Duodenal mucosa (tissue), 2 donors: ENCODE measurements at regions not wholly inside any gene's neighbourhood (a gene's known extent, or its start where the extent isn't known, plus 50 kb on each side); places are given as distances from the start of the nearest gene placed in this dataset.
"Not testable (repeated sequence)": the region's sequence is repeated elsewhere in the genome, so short reads cannot be mapped to it uniquely, and the experiment has no call there.

Source experiments
- H3K27ac ChIP-seq: one replicate; pipeline ENCODE4 v1.7.0; 2013; ENCODE audit warnings: low read depth, low read length
- H3K27me3 ChIP-seq, 2 donors: one replicate each; pipeline ENCODE4 v1.7.0; 2013; ENCODE audit warnings: low read length in 2 of 2, control low read depth in 1 of 2; ENCODE audit not compliant: insufficient read depth in 2 of 2, control insufficient read depth in 1 of 2
- H3K36me3 ChIP-seq, 2 donors: one replicate each; pipeline ENCODE4 v1.7.0; 2013; ENCODE audit warnings: low read length in 2 of 2, control low read depth in 1 of 2; ENCODE audit not compliant: insufficient read depth in 2 of 2, control insufficient read depth in 1 of 2
- H3K4me1 ChIP-seq, 2 donors: one replicate each; pipeline ENCODE4 v1.7.0; 2013; ENCODE audit warnings: low read length in 2 of 2, control low read depth in 1 of 2; ENCODE audit not compliant: insufficient read depth in 2 of 2, control insufficient read depth in 1 of 2
- H3K4me3 ChIP-seq, 2 donors: one replicate each; pipeline ENCODE4 v1.7.0; 2013; ENCODE audit warnings: low read length in 2 of 2, low read depth in 1 of 2
- H3K9ac ChIP-seq, 2 donors: one replicate each; pipeline ENCODE4 v1.7.0; 2013; ENCODE audit warnings: low read length in 2 of 2, low read depth in 1 of 2
- H3K9me3 ChIP-seq, 2 donors: one replicate each; pipeline ENCODE4 v1.7.0; 2013; ENCODE audit warnings: low read length in 2 of 2, control low read depth in 1 of 2; ENCODE audit not compliant: control insufficient read depth in 1 of 2

DNA sequence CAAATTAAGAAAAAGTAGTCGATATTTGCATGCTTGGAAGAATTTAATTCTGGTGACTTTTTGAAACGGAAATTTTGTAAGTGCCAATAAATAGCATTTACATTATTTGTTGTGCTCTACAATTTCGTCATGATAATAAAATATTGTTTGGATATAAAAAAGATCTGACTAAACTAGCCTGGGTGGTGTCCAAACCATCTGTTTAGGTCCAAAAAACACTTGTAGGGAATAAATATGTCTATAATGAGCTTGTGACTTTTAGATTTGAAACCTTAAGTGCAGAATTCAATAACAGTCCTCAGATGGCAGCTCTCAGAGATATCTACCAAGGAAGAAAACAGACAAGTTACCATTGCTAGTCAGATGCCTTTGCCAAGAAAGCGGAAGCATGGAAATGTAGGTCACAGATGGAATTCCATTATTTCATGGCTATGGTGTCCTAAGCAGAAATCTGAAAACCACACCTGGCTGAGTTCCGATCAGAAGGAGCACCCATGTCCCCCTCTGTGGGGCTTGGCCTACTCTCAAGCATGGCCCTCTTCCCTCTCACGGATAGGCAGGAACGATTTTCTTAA, 731.1 kb downstream of the RNF144A start:
- H3K27me3 ChIP-seq, result no peaks in the 10 kb centered on the region
- H3K4me1 ChIP-seq, result no peaks in the 10 kb centered on the region
- H3K9ac ChIP-seq, result no peak overlapping the region
- H3K9me3 ChIP-seq, result no peaks in the 10 kb centered on the region
- no peak overlapping the region for H3K27ac ChIP-seq
- no peak overlapping the region for H3K4me3 ChIP-seq
- no peaks in the 10 kb centered on the region for H3K36me3 ChIP-seq

DNA sequence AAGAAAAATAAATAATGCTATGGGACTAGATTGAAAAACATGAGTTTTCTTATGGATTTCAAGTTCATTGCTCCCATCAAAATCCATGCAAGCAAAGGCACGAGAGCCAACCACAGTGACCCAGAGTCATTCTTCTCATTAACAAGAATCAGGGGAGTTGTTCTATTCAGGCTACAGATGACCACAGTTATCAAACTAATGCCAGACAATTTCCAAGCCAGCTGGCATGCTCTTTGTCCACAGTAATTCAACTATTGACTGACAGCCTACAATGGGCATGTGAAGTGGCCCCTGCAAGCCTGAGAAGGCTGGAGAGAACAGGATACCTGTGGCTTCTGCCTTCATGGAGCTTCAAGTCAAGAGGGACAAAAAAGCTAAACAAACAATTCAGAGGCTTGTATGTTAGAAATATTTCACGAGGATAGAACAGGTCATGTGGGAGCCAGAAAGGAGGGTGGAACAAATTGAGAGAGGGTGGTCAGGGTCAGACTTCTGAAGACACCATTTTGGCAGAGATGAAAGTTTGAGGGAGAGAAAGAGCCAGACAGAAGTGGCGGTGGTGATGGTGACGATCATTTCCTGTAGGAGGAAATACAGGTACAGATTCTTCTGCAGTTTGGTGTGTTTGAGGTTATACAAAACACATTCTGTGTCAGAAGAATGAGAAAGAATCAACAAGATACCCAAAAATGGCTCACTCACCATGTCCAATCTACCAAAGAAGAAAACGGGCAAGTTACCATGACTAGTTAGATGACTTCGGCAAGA, 732.4 kb downstream of the RNF144A start:
- no peaks in the 10 kb centered on the region for H3K27me3 ChIP-seq
- H3K27ac ChIP-seq, result no peak overlapping the region

DNA sequence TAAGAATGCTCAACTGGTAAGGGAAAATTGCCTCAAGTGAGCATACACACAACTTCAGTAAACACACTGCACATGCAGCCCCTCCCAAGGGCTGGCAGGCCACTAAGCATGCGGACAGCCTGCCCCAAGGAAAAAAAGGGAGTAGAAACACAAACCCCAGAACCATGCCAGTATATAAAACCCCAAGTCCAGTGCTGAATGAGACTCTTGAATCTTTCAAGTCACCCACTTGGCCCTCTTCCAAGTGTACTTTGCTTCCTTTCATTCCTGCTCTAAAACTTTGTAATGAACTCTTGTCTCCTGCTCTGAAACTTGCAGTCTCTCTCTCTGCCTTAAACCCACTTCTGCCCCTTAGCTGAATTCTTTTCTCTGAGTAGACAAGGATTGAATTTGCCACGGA, 736.4 kb downstream of the RNF144A start:
- Histone ChIP-seq H3K9me3 (peaks cover 0 to 4% of the 10 kb centered on the region in 2 donors), H3K4me1 (no peaks in the 10 kb centered on the region), H3K9ac (no peak overlapping the region), H3K4me3 (no peak overlapping the region), H3K27me3 (no peaks in the 10 kb centered on the region), H3K36me3 (no peaks in the 10 kb centered on the region), H3K27ac (no peak overlapping the region)

More for the DNA sequence above, 732.4 kb downstream of the RNF144A start:
- Histone ChIP-seq H3K36me3 (no peaks in the 10 kb centered on the region), H3K4me3 (no peak overlapping the region), H3K9me3 (peaks cover 0 to 4% of the 10 kb centered on the region in 2 donors), H3K4me1 (no peaks in the 10 kb centered on the region), H3K9ac (no peak overlapping the region)

DNA sequence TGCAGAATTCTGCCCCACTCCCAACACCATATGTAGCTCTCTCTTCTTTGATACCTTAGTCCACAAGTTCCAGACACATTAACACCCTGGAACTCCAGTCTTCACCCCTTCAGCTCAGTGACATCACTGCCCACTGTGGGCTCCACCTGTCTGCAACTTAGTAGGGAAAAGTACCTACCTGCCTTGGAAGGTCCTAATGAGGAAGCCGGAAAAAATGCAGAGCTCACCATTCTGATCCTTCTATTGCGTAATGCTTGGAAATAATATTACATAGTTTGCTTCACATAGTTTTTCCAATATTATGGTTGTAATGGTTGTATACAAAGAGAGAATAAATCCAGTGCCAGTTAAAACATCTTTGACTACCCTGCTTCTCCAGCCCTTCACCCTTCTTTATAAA, 738.4 kb downstream of the RNF144A start:
- no peak overlapping the region for H3K9ac ChIP-seq
- H3K27me3 ChIP-seq, result no peaks in the 10 kb centered on the region
- no peak overlapping the region for H3K4me3 ChIP-seq
- no peak overlapping the region for H3K27ac ChIP-seq
- no peaks in the 10 kb centered on the region for H3K4me1 ChIP-seq
- no peaks in the 10 kb centered on the region for H3K36me3 ChIP-seq
- peaks cover 0 to 4% of the 10 kb centered on the region in 2 donors for H3K9me3 ChIP-seq

DNA sequence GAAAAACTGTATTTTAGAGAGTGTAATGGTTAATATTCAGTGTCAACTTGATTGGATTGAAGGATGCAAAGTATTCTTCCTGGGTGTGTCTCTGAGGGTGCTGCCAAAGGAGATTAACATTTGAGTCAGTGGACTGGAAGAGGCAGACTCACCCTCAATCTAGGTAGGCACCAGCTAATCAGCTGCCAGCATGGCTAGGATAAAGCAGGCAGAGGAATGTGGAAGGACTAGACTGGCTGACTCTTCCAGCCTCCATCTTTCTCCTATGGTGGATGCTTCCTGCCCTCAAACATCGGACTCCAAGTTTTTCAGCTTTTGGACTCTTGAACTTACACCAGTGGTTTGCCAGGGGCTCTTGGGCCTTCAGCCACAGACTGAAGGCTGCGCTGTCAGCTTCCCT, 740.3 kb downstream of the RNF144A start:
- not testable (repeated sequence) for H3K4me1 ChIP-seq, H3K27me3 ChIP-seq, H3K9me3 ChIP-seq, H3K27ac ChIP-seq, H3K36me3 ChIP-seq, H3K9ac ChIP-seq, H3K4me3 ChIP-seq

DNA sequence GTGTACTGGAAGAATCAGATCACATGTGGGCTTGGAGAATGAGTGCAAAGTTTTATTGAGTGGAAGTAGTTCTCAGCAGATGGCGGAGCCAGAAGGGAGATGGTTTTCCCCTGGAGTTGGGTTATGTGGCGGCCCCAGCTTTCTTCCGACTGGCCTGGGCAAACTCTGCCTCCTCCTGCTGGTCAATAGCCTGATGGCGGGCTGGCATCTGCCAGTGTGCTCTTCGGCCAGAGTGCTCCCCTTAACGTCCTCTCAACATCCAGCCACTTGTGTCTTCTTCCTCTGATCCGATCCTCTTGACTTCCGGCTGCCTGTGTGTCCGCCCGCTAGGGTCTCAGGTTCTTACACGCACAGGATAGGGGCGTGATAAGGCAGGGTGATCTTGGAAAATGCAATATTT, 741.3 kb downstream of the RNF144A start:
- H3K36me3 ChIP-seq, result no peaks in the 10 kb centered on the region
- peaks cover 0 to 4% of the 10 kb centered on the region in 2 donors for H3K9me3 ChIP-seq
- H3K27me3 ChIP-seq, result peaks cover 0 to 2% of the 10 kb centered on the region in 2 donors
- no peak overlapping the region for H3K4me3 ChIP-seq
- H3K9ac ChIP-seq, result no peak overlapping the region
- no peaks in the 10 kb centered on the region for H3K4me1 ChIP-seq
- H3K27ac ChIP-seq, result no peak overlapping the region

DNA sequence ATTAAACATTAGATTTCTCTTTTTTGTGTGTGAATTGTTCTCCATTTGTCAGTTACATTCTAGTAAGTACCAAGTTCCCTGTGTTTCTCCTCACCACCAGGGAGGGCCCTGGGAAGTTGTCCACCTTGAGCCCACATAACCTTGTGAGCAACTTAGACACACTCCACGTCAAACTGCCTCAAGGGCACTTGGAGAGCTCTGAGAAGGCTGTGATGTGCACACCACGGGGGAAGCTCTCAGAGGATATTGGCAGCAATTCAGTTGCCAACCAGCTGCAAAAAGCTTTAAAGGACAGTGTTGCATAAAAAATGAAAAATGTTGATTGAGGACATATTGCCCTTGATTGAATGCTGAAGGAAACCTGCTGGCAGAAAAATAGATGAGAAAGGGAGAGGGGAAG, 743.6 kb downstream of the RNF144A start:
- Histone ChIP-seq H3K9me3 (no peaks in the 10 kb centered on the region), H3K4me1 (no peaks in the 10 kb centered on the region), H3K27me3 (peaks cover 0 to 2% of the 10 kb centered on the region in 2 donors), H3K27ac (no peak overlapping the region), H3K4me3 (no peak overlapping the region), H3K36me3 (no peaks in the 10 kb centered on the region), H3K9ac (no peak overlapping the region)

DNA sequence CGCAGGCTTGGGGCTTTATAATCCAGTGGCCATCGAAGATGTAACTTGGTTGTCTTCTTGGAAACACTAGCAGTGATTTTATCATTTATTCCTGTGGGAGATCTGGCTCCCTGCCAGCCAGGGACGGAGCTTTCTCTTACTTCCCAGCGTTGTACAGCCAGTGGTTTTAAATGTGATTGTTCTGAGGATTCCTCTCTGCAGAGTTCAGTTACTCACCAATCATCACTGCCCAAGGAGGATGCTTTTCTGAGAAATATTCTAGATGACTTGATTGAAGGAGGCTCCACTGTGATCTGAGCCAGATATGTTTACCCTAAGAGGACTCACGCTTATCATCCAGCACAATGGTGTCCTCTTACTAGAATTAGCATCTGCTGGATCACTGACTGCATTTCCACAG, 744.3 kb downstream of the RNF144A start:
- no peaks in the 10 kb centered on the region for H3K36me3 ChIP-seq

DNA sequence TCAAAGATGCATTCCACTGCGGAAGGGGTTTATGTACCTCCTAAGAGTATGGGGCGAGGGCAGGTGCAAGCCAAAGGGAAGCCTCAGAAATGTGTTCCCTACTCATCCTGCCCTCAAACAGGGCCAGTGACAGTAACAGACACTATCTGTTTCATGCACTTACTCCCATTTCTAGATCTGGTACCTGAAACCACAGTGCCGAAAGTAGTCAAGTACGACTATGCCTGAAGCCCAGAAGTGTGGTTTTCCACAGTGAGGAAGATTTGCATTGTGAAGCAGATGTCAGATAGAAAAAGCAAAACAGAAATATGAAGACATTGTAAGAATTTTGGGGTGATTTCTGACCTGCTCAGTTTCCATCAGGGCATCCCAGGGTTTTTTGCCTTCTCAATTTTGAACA, 748.7 kb downstream of the RNF144A start:
- no peak overlapping the region for H3K4me3 ChIP-seq
- H3K36me3 ChIP-seq, result no peaks in the 10 kb centered on the region
- H3K9me3 ChIP-seq, result no peaks in the 10 kb centered on the region
- no peak overlapping the region for H3K27ac ChIP-seq
- H3K27me3 ChIP-seq, result peaks cover 0 to 2% of the 10 kb centered on the region in 2 donors
- no peak overlapping the region for H3K9ac ChIP-seq
- H3K4me1 ChIP-seq, result no peaks in the 10 kb centered on the region

More for the DNA sequence above, 744.3 kb downstream of the RNF144A start:
- H3K27ac ChIP-seq, result no peak overlapping the region
- no peaks in the 10 kb centered on the region for H3K9me3 ChIP-seq
- no peaks in the 10 kb centered on the region for H3K4me1 ChIP-seq
- peaks cover 0 to 2% of the 10 kb centered on the region in 2 donors for H3K27me3 ChIP-seq
- no peak overlapping the region for H3K9ac ChIP-seq
- H3K4me3 ChIP-seq, result no peak overlapping the region

DNA sequence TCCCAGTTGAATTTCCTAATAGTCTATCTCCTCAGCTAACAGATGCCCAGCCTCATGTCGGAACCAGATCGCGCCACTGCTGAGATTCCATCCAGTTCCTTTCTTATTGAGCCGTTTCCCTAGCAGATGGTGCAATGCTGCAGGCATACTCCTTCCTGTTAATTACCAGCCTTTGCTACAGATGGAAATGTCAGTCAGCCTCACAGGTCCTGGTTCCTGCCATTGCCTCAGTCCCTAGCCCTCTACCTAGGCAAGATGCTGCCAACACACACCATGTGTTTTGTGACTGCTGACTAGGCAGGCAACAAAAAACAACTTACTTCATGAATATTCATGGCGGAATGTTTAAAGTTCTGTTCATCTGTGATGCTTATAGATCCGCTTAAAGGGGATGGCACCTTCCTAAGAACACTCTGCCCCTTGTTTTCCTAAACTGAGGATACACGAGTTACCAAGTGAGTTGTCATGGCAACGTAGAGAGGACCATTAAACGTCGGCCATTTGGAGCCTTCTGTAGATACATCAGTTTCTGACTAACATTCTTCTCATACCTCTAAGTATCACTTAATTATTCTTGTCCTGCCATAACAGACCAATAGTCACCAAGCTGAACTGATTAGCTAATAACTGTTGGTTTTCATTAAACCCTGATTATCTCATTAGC, 749.5 kb downstream of the RNF144A start:
- H3K4me1 ChIP-seq, result no peaks in the 10 kb centered on the region
- H3K36me3 ChIP-seq, result no peaks in the 10 kb centered on the region
- peaks cover 0 to 1% of the 10 kb centered on the region in 2 donors for H3K27me3 ChIP-seq
- H3K4me3 ChIP-seq, result no peak overlapping the region
- no peak overlapping the region for H3K9ac ChIP-seq
- no peaks in the 10 kb centered on the region for H3K9me3 ChIP-seq
- no peak overlapping the region for H3K27ac ChIP-seq
